Hematopoietic multipotent progenitor cell treated with erythropoietin and hydrocortisone succinate and interleukin-3 and kit ligand, for 15 days (in vitro differentiated cells): ENCODE measurements at regions not wholly inside any gene's neighbourhood (a gene's known extent, or its start where the extent isn't known, plus 50 kb on each side); places are given as distances from the start of the nearest gene placed in this dataset.

Source experiments
- DNase-seq: peaks from one replicate; pipeline ENCODE4 v3.0.0-alpha.2; 2015; ENCODE audit warnings: low spot score

DNA sequence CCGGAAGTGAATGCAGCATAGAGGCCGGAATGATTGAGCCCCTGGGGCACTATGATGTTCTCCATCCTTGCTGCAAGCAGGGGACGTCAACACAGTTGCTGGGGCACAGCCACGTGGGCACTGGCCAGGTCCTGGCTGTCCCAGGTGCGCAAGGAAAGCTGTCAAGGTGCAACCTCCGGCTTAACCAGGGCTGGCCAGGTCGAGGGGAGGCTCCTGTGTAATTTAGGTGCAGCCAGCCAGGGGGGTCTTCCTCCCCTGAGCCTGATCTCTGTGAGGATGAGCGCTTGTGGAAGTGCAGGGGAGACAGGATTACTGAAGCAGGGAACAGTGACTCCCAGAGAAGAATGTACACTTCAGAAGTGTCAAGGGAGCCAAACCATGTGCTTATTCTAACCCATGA lies 852.8 kb upstream of the TMEM132C start:
- no peak for DNase-seq

DNA sequence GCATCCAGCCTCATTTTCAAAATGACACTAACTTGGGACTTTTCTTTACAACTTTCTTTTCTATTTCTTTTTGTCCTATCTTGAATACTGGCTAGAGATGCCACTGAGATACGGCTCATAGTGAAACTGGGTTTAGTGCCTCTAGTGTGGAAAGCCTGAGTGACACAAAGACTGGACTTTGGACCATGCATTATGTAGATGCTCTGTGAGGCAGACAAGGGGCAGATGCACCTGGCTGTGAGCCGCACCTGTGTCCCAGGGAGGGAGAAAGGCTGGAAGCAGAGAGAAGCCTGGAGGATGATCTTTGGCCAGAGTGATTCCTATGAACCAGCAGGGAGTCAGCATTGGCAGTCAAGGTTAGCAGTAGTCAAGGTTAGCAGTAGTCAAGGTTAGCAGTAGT lies 852.3 kb upstream of the TMEM132C start:
- no peak for DNase-seq

GRCh38 chr12:127416796-127417195 lies 850.2 kb upstream of the TMEM132C start:
- DNase-seq, result no peak

GRCh38 chr12:127419111-127419510 lies 847.9 kb upstream of the TMEM132C start:
- no peak for DNase-seq

DNA sequence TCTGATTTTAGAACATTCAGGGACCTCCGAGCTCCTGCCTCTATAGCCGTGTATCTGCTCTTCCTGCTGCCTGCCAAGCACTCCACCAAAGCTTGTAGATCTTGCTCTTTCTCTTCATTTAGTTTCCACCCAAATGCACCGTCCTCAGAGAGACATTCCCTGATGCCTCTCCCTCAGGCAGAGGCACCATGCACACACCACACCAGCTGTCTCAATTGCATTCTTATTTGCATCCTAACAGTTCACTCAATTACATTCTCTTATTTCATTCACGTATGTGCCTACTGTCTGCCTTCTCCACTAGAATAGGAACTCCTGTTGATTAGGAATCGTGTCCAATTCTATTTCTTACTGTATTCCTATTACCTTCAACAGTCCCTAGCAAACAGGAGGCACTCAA lies 845.4 kb upstream of the TMEM132C start:
- DNase-seq, result no peak

DNA sequence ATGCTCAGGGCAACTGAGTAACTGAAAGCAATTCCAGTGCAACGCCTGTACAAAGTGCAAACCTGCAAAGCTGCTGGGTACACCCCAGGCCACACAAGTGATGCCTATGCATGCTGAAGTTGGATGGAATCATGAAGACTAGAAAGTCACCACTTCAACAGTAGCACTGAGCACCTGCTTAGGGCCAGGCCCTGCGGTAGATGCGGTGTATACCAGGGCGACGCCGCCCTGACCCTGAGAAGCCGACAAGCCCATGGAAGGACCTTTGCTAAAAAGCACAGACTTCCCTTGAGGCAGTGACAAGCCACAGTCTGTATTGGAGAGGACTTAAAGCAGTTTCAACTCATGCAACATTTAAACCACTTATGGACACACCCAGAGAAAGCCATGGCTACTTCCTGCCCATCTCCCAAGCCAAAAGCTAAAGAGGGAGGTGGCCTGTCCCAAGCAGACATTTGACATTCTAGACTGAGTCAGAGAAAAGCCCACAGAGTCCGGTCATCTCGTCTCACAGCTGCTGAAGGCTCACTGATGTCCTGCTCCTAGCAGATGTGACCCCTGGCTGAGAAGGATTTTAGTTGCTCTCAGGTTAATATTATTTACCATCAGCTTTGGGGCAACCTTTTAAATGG lies 843.9 kb upstream of the TMEM132C start:
- no peak for DNase-seq

DNA sequence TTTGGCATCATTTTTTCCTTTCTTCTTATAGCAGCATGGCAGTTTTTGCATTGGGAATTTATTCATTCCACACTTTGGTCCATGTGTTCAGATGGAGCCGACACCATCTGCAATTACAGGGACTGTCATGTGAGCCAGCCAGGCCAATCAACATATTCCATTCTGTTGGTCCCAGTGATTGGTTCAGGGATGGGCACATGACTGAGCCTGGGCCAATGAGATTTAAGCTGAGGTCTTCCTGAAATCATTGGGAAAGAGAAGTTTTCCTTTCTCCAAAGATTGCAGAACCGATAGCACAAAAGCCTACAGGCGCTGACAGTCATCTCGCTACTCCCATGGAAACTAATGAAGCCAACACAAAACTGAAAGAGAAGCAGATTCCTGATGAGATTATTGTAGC lies 841.5 kb upstream of the TMEM132C start:
- no peak for DNase-seq

GRCh38 chr12:127428420-127428819 lies 838.5 kb upstream of the TMEM132C start:
- no peak for DNase-seq

- DNase-seq, result no peak
Measured at GRCh38 chr12:127429551-127430285, 837.3 kb upstream of the TMEM132C start.

- no peak for DNase-seq
Measured at GRCh38 chr12:127430401-127430800, 836.6 kb upstream of the TMEM132C start.

- no peak for DNase-seq
Measured at GRCh38 chr12:127431177-127431576, 835.8 kb upstream of the TMEM132C start.

DNA sequence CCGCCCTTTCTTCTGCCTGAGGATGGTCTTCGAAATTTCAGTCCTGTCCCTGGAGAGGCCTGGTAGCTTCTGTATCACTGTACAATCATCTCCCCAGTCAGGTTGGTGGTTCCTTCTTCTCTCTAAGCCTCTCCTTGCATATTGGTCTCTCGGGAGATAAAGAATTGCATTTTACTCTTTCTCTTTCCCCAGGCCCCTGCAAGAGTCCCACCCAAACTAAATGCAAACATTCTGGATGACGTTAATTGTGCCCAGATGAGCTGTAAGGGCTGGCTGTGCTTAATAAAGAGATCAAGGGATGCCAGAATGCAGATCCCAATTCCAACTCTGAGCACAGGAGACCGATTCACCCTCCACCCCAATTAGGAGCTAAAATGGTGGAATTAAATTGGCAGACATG lies 835.4 kb upstream of the TMEM132C start:
- no peak for DNase-seq

DNA sequence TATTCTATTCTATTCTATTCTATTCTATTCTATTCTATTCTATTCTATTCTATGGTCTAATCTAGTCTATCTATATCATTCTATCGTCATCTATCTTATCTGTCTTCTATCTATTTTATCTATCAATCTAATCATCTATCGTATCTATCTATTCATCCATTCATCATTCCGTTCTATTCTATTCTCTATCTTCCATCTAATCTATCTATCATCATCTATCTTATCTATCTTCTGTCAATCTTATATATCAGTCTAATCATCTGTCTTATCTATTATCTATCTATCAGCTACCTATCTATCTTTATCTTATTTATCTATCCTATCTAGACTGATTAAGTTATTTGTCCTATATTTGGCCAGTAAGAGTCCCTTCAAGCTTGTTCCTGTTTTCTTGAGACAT lies 831.5 kb upstream of the TMEM132C start:
- no peak for DNase-seq

GRCh38 chr12:127438512-127439244 lies 828.3 kb upstream of the TMEM132C start:
- no peak for DNase-seq

GRCh38 chr12:127445581-127446139 lies 821.3 kb upstream of the TMEM132C start:
- no peak for DNase-seq

DNA sequence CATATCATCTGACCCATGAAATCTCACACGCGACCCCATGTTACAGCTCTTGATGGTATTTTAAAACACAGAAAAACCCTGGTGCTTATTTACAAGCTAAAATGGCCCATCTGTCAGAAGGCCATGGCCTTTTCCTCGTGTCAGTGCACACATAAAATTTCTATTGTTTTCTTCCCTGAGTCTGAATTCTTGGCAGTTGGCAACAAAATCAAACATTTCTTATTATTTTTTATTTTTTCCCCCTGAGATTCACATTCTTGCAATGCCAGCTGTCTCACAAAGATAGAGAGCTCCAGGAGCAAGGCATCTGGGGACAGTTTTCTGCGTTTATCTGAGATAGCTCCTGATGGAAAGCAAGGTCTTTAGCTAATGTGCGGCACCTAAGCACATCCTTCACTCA lies 818.1 kb upstream of the TMEM132C start:
- DNase-seq, result no peak

- no peak for DNase-seq
Measured at GRCh38 chr12:127450826-127451225, 816.1 kb upstream of the TMEM132C start.

GRCh38 chr12:127455347-127456265 lies 811.4 kb upstream of the TMEM132C start:
- no peak for DNase-seq

DNA sequence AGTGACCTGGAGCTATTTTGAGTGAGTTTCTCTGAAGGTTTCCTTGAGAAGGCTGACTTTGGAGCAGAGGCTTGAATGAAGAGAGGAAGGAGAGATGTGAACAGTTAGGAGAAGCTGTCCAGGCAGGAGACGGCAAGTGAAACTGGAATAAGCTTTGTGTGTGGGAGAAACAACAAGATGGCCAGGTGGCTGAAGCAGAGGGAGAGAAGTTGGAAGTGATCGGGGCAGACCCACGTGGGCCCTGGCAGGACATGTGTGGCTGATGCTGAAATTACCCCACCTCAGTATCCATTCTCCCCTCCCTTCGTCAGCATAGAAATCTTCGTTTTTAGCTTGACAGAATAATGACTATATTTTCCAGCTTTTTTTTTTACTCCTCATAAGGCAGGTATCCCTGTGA lies 809.2 kb upstream of the TMEM132C start:
- no peak for DNase-seq

GRCh38 chr12:127459166-127459565 lies 807.8 kb upstream of the TMEM132C start:
- DNase-seq, result no peak

DNA sequence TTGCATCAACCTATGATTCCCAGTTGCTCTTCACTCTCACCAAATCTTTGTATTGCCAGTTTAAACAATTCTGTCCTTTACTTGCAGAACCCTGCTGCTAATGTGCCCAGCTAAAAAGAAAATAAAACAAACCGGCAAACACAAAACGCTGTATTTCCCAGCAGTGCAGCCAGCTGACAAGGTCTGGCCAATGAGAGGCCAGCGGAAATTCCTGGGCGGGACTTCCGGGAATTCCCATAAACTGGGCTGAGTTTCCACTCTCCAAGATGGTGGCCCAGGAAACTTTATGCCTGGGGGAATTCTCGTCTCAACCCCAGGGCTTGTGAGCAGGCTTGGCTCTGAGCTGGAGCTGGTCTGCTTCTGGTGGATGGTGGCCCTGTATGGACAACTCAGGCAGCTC lies 807.3 kb upstream of the TMEM132C start:
- no peak for DNase-seq

GRCh38 chr12:127463237-127463636 lies 803.7 kb upstream of the TMEM132C start:
- no peak for DNase-seq
